OCI-LY1 (cell line): ENCODE measurements at regions not wholly inside any gene's neighbourhood (a gene's known extent, or its start where the extent isn't known, plus 50 kb on each side); places are given as distances from the start of the nearest gene placed in this dataset.

Experiments used
- CTCF ChIP-seq: fragments of 200-600 bp; sonication (generic), shearing (Covaris generic); IDR thresholded peaks from 2 replicates; pipeline ENCODE4 v1.5.1; 2017; ENCODE audit warnings: mild to moderate bottlenecking, antibody characterized with exemption, low read length, moderate library complexity, mixed read lengths
- EZH2 ChIP-seq: fragments of 200-600 bp; sonication (generic), shearing (Covaris generic); IDR thresholded peaks from 2 replicates; pipeline ENCODE4 v1.8.0; 2017; ENCODE audit warnings: borderline replicate concordance, mixed run types, mild to moderate bottlenecking, antibody characterized with exemption, low read length, moderate library complexity, mixed read lengths

- no peak for TF ChIP-seq CTCF
- no peak for TF ChIP-seq EZH2
Observed at GRCh38 chr3:148599481-148599880, 98.2 kb upstream of the AGTR1 start.
